ENCODE measurements at regions not wholly inside any gene's neighbourhood (a gene's known extent, or its start where the extent isn't known, plus 50 kb on each side); places are given as distances from the start of the nearest gene placed in this dataset.

GRCh38 chrX:47751670-47752069 is 85.0 kb upstream of the ZNF81 start:
- TF ChIP-seq CTCF (conservative IDR thresholded peaks at IDR 0.05; ENCODE audit: low read depth, low read length), result peak; percentile 36
- TF ChIP-seq EZH2 (IDR thresholded peaks at IDR 0.05; ENCODE audit: borderline replicate concordance, low read depth, low read length, poor library complexity, severe bottlenecking), result no peak
